GM21723 (cell line): ENCODE measurements at regions not wholly inside any gene's neighbourhood (a gene's known extent, or its start where the extent isn't known, plus 50 kb on each side); places are given as distances from the start of the nearest gene placed in this dataset.

Source experiments
- ATAC-seq: cut with Tn5 transposase; IDR thresholded peaks from one replicate; pipeline ENCODE4 v1.9.1; 2021; ENCODE audit warnings: mild to moderate bottlenecking, moderate library complexity; ENCODE audit not compliant: unreplicated experiment

DNA sequence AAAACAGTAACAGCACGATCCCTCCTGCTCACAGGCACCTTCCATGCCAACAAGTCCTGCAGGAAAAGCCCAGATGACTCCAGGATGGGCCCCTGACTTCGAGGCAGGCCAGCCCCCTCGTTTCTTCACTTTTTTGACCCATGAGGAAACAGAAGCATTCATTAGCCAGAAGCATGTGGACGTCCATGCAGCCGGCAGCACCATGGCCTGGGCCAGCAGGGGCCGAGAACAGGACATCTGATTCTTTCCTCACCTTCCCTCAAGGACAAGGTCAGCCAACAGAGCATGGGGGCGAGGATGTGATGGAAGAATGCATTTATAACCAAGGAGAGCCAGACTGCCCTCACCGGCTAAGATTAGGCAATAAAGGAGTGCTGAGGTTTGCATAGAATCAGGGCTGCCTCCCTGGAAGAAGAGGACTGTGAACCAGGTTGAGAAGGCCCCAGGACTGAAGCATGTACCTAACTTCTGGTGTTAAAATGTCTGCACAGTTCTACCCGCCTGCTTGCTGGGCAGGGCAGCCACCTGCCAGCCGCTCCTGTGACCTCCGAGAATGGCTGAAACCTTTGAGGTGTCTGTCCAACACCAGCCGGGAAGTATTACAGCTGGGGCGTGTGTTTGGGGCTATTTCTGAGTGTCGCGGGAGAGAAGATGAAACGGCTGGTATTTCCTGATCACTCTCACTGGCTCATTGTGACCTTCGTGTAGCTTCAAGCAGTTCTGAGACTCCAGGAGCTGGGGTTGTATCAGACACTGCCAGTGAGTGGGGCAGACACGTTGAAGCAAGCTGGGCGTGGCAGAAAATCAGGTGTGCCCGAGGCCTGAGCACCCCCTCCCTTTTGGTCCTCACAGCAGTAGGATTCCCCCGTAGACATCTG lies 94.0 kb upstream of the TNRC6C start:
- ATAC-seq, result no peak

DNA sequence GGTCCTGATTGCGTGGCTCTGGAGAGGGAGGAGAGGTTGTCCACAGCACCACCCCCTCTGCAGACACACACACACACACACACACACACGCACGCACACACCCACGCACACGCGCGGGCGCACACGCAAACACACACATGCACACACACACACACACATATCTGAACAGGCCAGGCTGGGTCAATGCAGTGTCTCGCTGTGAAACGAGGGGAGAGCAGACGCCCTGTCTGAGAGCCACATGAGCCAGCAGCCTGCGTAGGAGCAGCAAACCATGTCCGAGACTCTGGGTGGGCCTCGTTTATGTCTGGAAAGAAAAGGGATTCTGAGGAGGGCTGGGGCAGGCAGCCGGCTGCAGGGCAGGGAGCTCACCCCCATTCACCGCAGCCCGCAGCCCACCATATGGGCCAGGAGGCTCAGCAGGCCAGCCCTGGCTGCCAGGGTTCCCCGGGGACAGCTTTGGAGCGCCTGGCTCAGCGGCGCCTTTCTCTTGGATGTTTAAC lies 93.3 kb upstream of the TNRC6C start:
- no peak for ATAC-seq

GRCh38 chr17:77865716-77866115 lies 92.8 kb upstream of the TNRC6C start:
- no peak for ATAC-seq

DNA sequence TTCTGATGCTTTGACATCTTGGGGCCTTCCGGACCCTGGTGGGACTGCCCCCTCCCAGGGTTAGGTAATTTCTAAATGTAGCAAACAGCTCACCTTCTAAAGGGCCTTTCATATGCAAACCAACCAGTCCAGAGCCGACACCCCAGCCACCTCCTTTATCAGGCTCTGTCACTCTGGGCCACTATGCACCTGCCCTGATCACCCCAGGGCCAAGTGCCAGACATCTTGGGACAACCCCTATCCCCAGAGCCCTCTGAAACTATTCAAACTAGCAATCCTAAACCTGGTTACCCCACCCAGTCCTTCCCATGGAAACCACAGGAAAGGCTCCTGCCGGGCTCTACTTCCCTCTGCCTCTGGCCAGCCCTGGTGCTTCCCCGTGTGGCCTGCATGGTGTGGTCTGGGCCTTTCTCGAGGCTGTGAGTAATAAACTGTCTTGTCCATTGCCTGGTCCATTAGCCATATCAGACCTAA lies 91.2 kb upstream of the TNRC6C start:
- ATAC-seq, result peak; percentile 45

- ATAC-seq, result no peak
Measured at GRCh38 chr17:77867976-77868713, 90.4 kb upstream of the TNRC6C start.

DNA sequence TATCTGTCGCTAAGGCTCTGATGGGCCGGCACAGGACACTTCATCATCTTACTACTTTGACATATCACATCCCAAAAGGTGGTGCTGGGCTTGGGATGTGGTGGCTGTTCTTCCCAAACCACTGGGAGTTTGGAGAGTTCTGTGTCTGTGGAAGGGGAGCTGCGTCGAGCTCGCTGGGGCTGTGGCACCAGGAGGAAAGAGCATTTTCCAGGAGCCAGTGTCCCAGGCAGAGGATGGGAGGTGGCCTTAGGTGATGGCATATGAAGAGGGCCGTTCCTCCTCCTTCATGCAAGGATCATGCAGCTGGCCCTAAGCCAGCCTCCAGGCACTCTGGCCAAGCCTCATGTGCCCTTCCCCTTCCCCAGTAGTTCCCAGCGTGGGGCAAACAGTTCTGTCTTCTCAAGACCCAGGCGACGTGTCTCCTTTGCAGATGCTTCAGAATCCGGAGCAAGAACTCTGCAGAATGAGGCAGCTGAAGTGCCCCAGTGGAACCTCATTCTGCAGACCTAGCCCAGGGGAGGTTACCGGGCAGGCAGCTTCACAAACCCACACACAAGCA lies 89.4 kb upstream of the TNRC6C start:
- peak; percentile 18 for ATAC-seq

- peak; percentile 85 for ATAC-seq
Measured at GRCh38 chr17:77869665-77870132, 88.8 kb upstream of the TNRC6C start.

- no peak for ATAC-seq
Measured at GRCh38 chr17:77872199-77872598, 86.3 kb upstream of the TNRC6C start.

- ATAC-seq, result no peak
Measured at GRCh38 chr17:77872714-77873499, 85.6 kb upstream of the TNRC6C start.

DNA sequence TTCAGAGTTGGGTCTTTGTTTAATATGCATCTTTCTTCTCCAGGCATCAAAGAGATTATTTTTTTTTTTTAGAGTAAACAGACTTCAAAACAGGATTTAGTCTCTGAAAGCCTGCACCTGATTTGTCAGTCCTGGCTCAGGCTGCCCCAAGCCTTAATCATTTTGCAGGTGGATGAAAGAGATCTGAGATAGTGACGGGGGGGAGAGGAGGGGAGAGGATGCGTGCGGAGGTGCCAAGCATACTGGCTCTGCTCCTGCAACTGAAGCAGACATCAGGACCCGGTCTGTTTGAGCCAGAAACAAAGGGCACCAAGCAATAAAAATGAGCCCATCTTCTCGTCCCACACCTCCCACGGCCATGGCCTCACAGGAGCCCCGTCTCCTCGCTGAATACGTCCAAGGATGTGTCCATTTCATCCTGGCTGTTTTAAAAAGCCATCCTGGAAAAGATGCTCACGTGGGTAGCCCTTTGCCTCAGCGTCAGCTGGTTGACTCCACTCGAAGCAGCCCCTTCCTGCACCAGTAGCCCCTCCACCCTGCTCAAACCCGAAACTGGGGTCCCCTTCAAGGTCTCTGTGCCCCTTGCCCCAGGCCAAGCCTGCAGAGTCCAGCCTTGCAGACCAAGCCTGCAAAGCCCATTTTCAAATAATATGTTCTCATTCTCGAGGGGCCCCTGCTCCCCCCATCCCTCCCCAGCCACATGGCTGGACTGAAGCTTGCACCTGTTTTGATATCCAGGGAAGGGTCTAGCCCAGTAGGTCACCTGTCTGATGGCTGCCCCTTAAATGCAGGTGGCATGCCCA lies 84.8 kb upstream of the TNRC6C start:
- ATAC-seq, result no peak

- ATAC-seq, result no peak
Measured at GRCh38 chr17:77874303-77875050, 84.0 kb upstream of the TNRC6C start.

DNA sequence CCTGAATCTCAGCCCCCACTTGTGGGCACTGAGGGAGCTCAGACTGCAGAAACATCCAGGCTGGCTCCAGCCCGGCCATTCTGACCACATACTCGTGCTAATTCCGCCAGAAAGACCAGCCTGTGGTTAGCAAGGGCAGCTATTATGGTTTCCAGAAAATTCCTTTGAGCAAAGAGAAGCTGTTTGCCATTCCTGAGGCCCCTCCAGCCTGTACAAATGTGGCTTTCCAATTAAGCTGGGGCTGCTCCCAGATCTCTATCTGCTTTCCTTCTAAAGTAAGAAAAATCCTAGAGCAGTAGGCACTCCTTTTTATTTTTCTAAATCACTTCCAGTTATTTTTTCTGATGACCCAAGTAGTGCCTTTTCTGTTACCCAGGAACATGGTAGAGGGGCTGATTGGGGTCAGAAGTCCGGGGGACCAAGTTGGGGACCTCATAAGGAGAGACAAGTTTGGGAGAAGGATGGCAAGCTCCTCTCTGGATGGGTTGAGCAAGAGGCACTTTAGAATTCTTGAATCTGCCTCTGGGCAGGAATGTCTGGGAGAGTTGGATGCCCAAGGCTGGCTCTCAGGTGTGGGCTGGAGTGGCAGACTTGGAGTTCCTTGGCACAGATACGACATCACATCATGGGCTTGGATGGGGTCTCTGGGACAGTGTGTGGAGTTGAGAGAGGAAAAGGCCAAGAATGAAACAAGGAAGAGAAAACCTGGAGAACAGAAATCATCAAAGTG lies 83.3 kb upstream of the TNRC6C start:
- ATAC-seq, result no peak

DNA sequence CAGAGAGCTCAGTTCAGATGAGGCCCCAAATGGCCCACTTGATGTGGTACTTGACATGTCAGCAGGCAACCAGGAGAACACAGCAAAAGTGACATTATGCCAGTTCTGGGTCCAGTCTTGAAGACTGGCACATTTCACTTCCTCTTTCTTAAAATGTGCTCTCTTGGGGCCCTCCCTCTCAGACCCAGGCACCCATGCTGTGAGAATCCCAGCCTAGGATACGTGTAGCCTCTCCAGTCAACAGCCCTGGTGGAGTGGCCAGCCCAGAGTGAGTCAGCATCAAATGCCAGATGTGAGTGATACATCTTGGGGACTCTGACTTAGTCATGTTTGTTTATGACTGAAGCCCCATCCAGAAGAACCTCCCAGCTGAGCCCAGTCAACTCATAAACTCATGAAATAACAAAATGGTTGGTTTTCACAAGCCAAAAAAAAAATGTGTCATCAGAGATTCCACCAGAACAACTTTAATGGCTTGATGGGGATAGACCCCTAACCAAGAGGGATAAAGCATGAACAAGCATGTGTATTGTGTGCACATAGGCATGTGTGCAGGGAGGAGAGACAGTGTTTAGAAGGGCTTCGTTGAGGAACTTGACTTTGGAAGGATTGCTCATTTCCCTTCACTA lies 82.5 kb upstream of the TNRC6C start:
- no peak for ATAC-seq

DNA sequence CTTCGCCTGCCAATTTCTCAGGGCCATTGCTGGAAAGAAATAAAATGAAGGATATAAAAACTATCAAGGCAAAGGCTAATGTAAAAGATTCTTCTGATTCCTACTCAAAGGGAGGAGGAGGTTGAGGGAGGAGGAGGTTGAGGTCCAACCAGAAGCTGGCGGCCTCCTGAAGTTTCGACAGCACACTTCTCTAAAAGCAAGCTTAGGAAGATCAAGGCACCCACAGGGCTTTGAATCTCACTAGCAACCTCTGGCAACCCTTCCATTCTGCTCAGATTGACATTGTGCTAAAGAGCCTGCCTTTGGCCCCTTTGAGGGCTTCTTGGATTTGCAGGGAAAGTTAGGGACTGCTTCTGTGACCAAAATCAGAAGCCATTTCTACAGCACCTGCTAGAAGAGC lies 81.5 kb upstream of the TNRC6C start:
- ATAC-seq, result no peak

DNA sequence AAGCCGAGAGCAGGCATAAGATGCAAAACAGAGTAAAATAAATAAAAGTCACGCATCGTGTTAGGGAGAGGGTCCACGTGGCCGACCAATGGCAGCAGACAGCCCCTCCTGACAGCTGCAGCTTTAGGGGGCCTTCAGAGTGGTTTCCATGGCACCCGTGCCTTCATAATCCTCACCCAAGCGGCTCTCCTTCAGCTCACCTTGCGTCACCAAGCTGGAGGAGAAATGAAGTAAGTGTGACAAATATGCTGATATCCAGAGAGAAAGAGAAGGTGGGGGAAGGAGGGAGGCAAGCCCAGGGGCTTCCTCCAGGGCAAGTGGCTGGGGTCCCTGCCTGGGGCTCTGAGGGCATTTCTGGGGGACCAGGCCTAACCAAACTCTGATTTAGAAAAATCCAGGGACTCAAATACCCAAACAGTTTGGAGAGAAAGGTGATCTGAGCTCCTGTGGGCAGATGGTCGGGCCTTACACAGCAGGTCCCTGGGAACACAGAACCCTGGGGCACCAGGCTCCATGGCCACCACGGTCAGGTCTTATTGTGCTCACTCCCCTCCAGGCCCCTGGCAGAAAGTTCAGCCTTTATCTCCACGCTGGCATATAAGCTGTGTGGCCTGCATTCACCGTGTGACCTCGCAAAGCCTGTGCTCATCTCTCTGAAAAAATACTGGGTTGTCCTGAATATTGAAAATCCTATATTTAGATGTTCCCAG lies 80.7 kb upstream of the TNRC6C start:
- ATAC-seq, result no peak

DNA sequence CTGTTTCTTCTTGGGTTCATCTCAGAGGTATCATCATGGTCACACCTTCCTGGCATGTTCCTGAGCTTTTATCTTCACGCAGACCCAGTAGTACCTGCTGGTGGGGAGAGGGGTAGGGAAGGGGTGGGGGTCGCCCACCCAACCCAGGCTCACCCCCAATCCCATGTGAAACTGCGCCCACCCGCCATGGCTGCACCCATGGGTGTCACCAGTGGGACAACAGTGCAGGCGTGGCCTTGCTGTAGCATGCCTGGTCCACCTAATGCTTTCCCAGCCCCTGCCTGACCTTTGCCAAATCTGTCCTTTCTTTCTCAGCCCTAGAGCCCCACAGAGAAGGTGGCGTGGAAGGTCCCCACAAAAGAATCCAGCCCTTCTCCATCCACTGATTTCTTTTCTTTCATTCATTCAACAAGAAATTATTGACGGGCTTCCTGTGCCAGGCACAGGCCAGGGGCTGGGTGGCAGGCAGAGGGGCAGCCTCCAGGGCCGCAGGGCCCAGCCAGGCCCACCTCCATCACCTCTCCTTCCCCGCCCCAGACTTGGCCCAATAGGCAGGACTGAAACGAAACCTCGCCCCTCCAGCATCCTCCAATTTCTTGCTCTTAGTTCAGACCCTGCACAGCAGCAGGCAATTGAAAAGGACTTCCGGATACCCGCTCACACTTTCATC lies 79.1 kb upstream of the TNRC6C start:
- ATAC-seq, result no peak

- no peak for ATAC-seq
Measured at GRCh38 chr17:77879896-77880280, 78.6 kb upstream of the TNRC6C start.
